ENCODE measurements at regions not wholly inside any gene's neighbourhood (a gene's known extent, or its start where the extent isn't known, plus 50 kb on each side); places are given as distances from the start of the nearest gene placed in this dataset.

- no peak for DNase-seq
Measured at GRCh38 chr9:108316630-108317029, 539.2 kb downstream of the ACTL7B start.

- DNase-seq = no peak
Measured at GRCh38 chr9:108316066-108316465, 539.7 kb downstream of the ACTL7B start.

GRCh38 chr9:108311745-108312144 lies 544.0 kb downstream of the ACTL7B start:
- no peak for DNase-seq

- DNase-seq = no peak
Measured at GRCh38 chr9:108310202-108310601, 545.6 kb downstream of the ACTL7B start.

- no peak for DNase-seq
Measured at GRCh38 chr9:108300306-108301287, 555.2 kb downstream of the ACTL7B start.

- no peak for DNase-seq
Measured at GRCh38 chr9:108297073-108297472, 558.7 kb downstream of the ACTL7B start.

GRCh38 chr9:108296056-108296455 lies 559.7 kb downstream of the ACTL7B start:
- DNase-seq = no peak

GRCh38 chr9:108291586-108291932 lies 564.2 kb downstream of the ACTL7B start:
- DNase-seq = no peak

- DNase-seq = no peak
Measured at GRCh38 chr9:108290839-108291585, 564.8 kb downstream of the ACTL7B start.

GRCh38 chr9:108286638-108287206 lies 569.1 kb downstream of the ACTL7B start:
- no peak for DNase-seq

GRCh38 chr9:108283696-108284095 lies 572.1 kb downstream of the ACTL7B start:
- DNase-seq = no peak

- DNase-seq = no peak
Measured at GRCh38 chr9:108282872-108283271, 572.9 kb downstream of the ACTL7B start.

GRCh38 chr9:108281696-108282095 lies 574.1 kb downstream of the ACTL7B start:
- no peak for DNase-seq

GRCh38 chr9:108278341-108278740 lies 577.4 kb downstream of the ACTL7B start:
- DNase-seq = no peak

- DNase-seq = no peak
Measured at GRCh38 chr9:108277216-108277615, 578.6 kb downstream of the ACTL7B start.

GRCh38 chr9:108275906-108276305 lies 579.9 kb downstream of the ACTL7B start:
- DNase-seq = no peak

- no peak for DNase-seq
Measured at GRCh38 chr9:108274971-108275370, 580.8 kb downstream of the ACTL7B start.

- no peak for DNase-seq
Measured at GRCh38 chr9:108273988-108274387, 581.8 kb downstream of the ACTL7B start.

GRCh38 chr9:108272349-108272899 lies 583.4 kb downstream of the ACTL7B start:
- DNase-seq = no peak

- no peak for DNase-seq
Measured at GRCh38 chr9:108271646-108272348, 584.0 kb downstream of the ACTL7B start.

- DNase-seq = no peak
Measured at GRCh38 chr9:108271236-108271635, 584.5 kb downstream of the ACTL7B start.

- no peak for DNase-seq
Measured at GRCh38 chr9:108270561-108270960, 585.2 kb downstream of the ACTL7B start.

- DNase-seq = no peak
Measured at GRCh38 chr9:108270051-108270450, 585.7 kb downstream of the ACTL7B start.

Data from activated CD4-positive, alpha-beta T cell treated with anti-CD3 and anti-CD28 coated beads, Interleukin-2, amount 50 U/mL, for 16 hours (primary cell).